ENCODE measurements at regions not wholly inside any gene's neighbourhood (a gene's known extent, or its start where the extent isn't known, plus 50 kb on each side); places are given as distances from the start of the nearest gene placed in this dataset.

- Histone ChIP-seq H3K9ac (ENCODE audit: low read length) (no peak overlapping the region), H3K4me1 (ENCODE audit: control insufficient read depth, insufficient read depth, low read length) (peaks cover 3% of the 10 kb centered on the region), H3K27me3 (ENCODE audit: control insufficient read depth, insufficient read depth, low read length) (no peaks in the 10 kb centered on the region), H3K36me3 (ENCODE audit: control insufficient read depth, insufficient read depth, low read length) (no peaks in the 10 kb centered on the region), H3K4me3 (ENCODE audit: low read length) (no peak overlapping the region), H3K27ac (ENCODE audit: low read depth, low read length) (no peak overlapping the region)
Observed at GRCh38 chr7:25781704-25782103, 370.3 kb upstream of the NFE2L3 start.

- H3K4me3 ChIP-seq (ENCODE audit: low read length), result no peak overlapping the region
- H3K36me3 ChIP-seq (ENCODE audit: control insufficient read depth, insufficient read depth, low read length), result no peaks in the 10 kb centered on the region
- no peaks in the 10 kb centered on the region for H3K27me3 ChIP-seq (ENCODE audit: control insufficient read depth, insufficient read depth, low read length)
- peaks cover 14% of the 10 kb centered on the region for H3K4me1 ChIP-seq (ENCODE audit: control insufficient read depth, insufficient read depth, low read length)
- peak overlapping the region; percentile 62 for H3K27ac ChIP-seq (ENCODE audit: low read depth, low read length)
- no peak overlapping the region for H3K9ac ChIP-seq (ENCODE audit: low read length)
Observed at GRCh38 chr7:25786936-25787335, 365.1 kb upstream of the NFE2L3 start.

- Histone ChIP-seq H3K36me3 (ENCODE audit: control insufficient read depth, insufficient read depth, low read length) (no peaks in the 10 kb centered on the region), H3K9ac (ENCODE audit: low read length) (no peak overlapping the region), H3K4me1 (ENCODE audit: control insufficient read depth, insufficient read depth, low read length) (peaks cover 14% of the 10 kb centered on the region), H3K27ac (ENCODE audit: low read depth, low read length) (peak overlapping the region; percentile 62), H3K27me3 (ENCODE audit: control insufficient read depth, insufficient read depth, low read length) (no peaks in the 10 kb centered on the region), H3K4me3 (ENCODE audit: low read length) (no peak overlapping the region)
Observed at GRCh38 chr7:25787336-25787735, 364.7 kb upstream of the NFE2L3 start.

GRCh38 chr7:25788371-25788770 lies 363.6 kb upstream of the NFE2L3 start:
- no peaks in the 10 kb centered on the region for H3K36me3 ChIP-seq (ENCODE audit: control insufficient read depth, insufficient read depth, low read length)
- no peaks in the 10 kb centered on the region for H3K27me3 ChIP-seq (ENCODE audit: control insufficient read depth, insufficient read depth, low read length)
- no peak overlapping the region for H3K9ac ChIP-seq (ENCODE audit: low read length)
- H3K4me3 ChIP-seq (ENCODE audit: low read length), result no peak overlapping the region
- H3K4me1 ChIP-seq (ENCODE audit: control insufficient read depth, insufficient read depth, low read length), result peaks cover 14% of the 10 kb centered on the region
- peak overlapping the region; percentile 62 for H3K27ac ChIP-seq (ENCODE audit: low read depth, low read length)

- H3K4me1 ChIP-seq (ENCODE audit: control insufficient read depth, insufficient read depth, low read length), result peaks cover 14% of the 10 kb centered on the region
- H3K27me3 ChIP-seq (ENCODE audit: control insufficient read depth, insufficient read depth, low read length), result no peaks in the 10 kb centered on the region
- no peak overlapping the region for H3K9ac ChIP-seq (ENCODE audit: low read length)
- H3K4me3 ChIP-seq (ENCODE audit: low read length), result no peak overlapping the region
- H3K27ac ChIP-seq (ENCODE audit: low read depth, low read length), result peak overlapping the region; percentile 62
- no peaks in the 10 kb centered on the region for H3K36me3 ChIP-seq (ENCODE audit: control insufficient read depth, insufficient read depth, low read length)
Observed at GRCh38 chr7:25788961-25789620, 362.9 kb upstream of the NFE2L3 start.

GRCh38 chr7:25789701-25790640 lies 362.0 kb upstream of the NFE2L3 start:
- Histone ChIP-seq H3K4me1 (ENCODE audit: control insufficient read depth, insufficient read depth, low read length) (peaks cover 14% of the 10 kb centered on the region), H3K27ac (ENCODE audit: low read depth, low read length) (no peak overlapping the region), H3K36me3 (ENCODE audit: control insufficient read depth, insufficient read depth, low read length) (no peaks in the 10 kb centered on the region), H3K9ac (ENCODE audit: low read length) (no peak overlapping the region), H3K27me3 (ENCODE audit: control insufficient read depth, insufficient read depth, low read length) (no peaks in the 10 kb centered on the region), H3K4me3 (ENCODE audit: low read length) (no peak overlapping the region)

GRCh38 chr7:25790963-25791362 lies 361.0 kb upstream of the NFE2L3 start:
- Histone ChIP-seq H3K4me3 (ENCODE audit: low read length) (no peak overlapping the region), H3K9ac (ENCODE audit: low read length) (no peak overlapping the region), H3K4me1 (ENCODE audit: control insufficient read depth, insufficient read depth, low read length) (peaks cover 17% of the 10 kb centered on the region), H3K27me3 (ENCODE audit: control insufficient read depth, insufficient read depth, low read length) (no peaks in the 10 kb centered on the region), H3K27ac (ENCODE audit: low read depth, low read length) (peak overlapping the region; percentile 11), H3K36me3 (ENCODE audit: control insufficient read depth, insufficient read depth, low read length) (no peaks in the 10 kb centered on the region)

- H3K4me1 ChIP-seq (ENCODE audit: control insufficient read depth, insufficient read depth, low read length), result peaks cover 8% of the 10 kb centered on the region
- H3K27ac ChIP-seq (ENCODE audit: low read depth, low read length), result no peak overlapping the region
Observed at GRCh38 chr7:25792586-25792985, 359.4 kb upstream of the NFE2L3 start.

GRCh38 chr7:25795824-25796235 lies 356.2 kb upstream of the NFE2L3 start:
- H3K27ac ChIP-seq (ENCODE audit: low read depth, low read length), result peak overlapping the region; percentile 82
- H3K9ac ChIP-seq (ENCODE audit: low read length), result no peak overlapping the region
- peak overlapping the region; percentile 5 for H3K4me3 ChIP-seq (ENCODE audit: low read length)

More at GRCh38 chr7:25792586-25792985, 359.4 kb upstream of the NFE2L3 start:
- Histone ChIP-seq H3K4me3 (ENCODE audit: low read length) (no peak overlapping the region), H3K27me3 (ENCODE audit: control insufficient read depth, insufficient read depth, low read length) (no peaks in the 10 kb centered on the region), H3K36me3 (ENCODE audit: control insufficient read depth, insufficient read depth, low read length) (no peaks in the 10 kb centered on the region), H3K9ac (ENCODE audit: low read length) (no peak overlapping the region)

GRCh38 chr7:25798344-25798743 lies 353.7 kb upstream of the NFE2L3 start:
- no peak overlapping the region for H3K27ac ChIP-seq (ENCODE audit: low read depth, low read length)
- H3K36me3 ChIP-seq (ENCODE audit: control insufficient read depth, insufficient read depth, low read length), result no peaks in the 10 kb centered on the region
- no peaks in the 10 kb centered on the region for H3K27me3 ChIP-seq (ENCODE audit: control insufficient read depth, insufficient read depth, low read length)
- H3K4me1 ChIP-seq (ENCODE audit: control insufficient read depth, insufficient read depth, low read length), result peaks cover 11% of the 10 kb centered on the region
- no peak overlapping the region for H3K4me3 ChIP-seq (ENCODE audit: low read length)
- no peak overlapping the region for H3K9ac ChIP-seq (ENCODE audit: low read length)

More at GRCh38 chr7:25795824-25796235, 356.2 kb upstream of the NFE2L3 start:
- Histone ChIP-seq H3K36me3 (ENCODE audit: control insufficient read depth, insufficient read depth, low read length) (no peaks in the 10 kb centered on the region), H3K4me1 (ENCODE audit: control insufficient read depth, insufficient read depth, low read length) (peaks cover 5% of the 10 kb centered on the region), H3K27me3 (ENCODE audit: control insufficient read depth, insufficient read depth, low read length) (no peaks in the 10 kb centered on the region)

GRCh38 chr7:25801214-25801613 lies 350.8 kb upstream of the NFE2L3 start:
- Histone ChIP-seq H3K9ac (ENCODE audit: low read length) (no peak overlapping the region), H3K27ac (ENCODE audit: low read depth, low read length) (no peak overlapping the region), H3K4me1 (ENCODE audit: control insufficient read depth, insufficient read depth, low read length) (peaks cover 17% of the 10 kb centered on the region), H3K4me3 (ENCODE audit: low read length) (no peak overlapping the region), H3K36me3 (ENCODE audit: control insufficient read depth, insufficient read depth, low read length) (no peaks in the 10 kb centered on the region), H3K27me3 (ENCODE audit: control insufficient read depth, insufficient read depth, low read length) (no peaks in the 10 kb centered on the region)

GRCh38 chr7:25802057-25802456 lies 349.9 kb upstream of the NFE2L3 start:
- H3K36me3 ChIP-seq (ENCODE audit: control insufficient read depth, insufficient read depth, low read length), result no peaks in the 10 kb centered on the region
- H3K9ac ChIP-seq (ENCODE audit: low read length), result no peak overlapping the region
- H3K27ac ChIP-seq (ENCODE audit: low read depth, low read length), result peak overlapping the region; percentile 63
- H3K4me1 ChIP-seq (ENCODE audit: control insufficient read depth, insufficient read depth, low read length), result peaks cover 21% of the 10 kb centered on the region
- H3K4me3 ChIP-seq (ENCODE audit: low read length), result no peak overlapping the region
- no peaks in the 10 kb centered on the region for H3K27me3 ChIP-seq (ENCODE audit: control insufficient read depth, insufficient read depth, low read length)

All from rectal smooth muscle tissue (tissue), 1 donor.